CD4-positive, CD25-positive, alpha-beta regulatory T cell (primary cell): ENCODE measurements at regions not wholly inside any gene's neighbourhood (a gene's known extent, or its start where the extent isn't known, plus 50 kb on each side); places are given as distances from the start of the nearest gene placed in this dataset.
"Not testable (repeated sequence)": the region's sequence is repeated elsewhere in the genome, so short reads cannot be mapped to it uniquely, and the experiment has no call there.

Experiments
- ATAC-seq, 2 donors: fragments of 150-1000 bp; cut with Tn5 transposase; one replicate each; pipeline ENCODE4 v1.10.0; 2021; ENCODE audit warnings: low read depth in 2 of 2, moderate number of reproducible peaks in 2 of 2, moderate library complexity in 1 of 2
- DNase-seq, 3 donors: peaks; one replicate each; pipeline versions ENCODE4 v3.0.0 to v3.0.0-alpha.2; 2012 to 2022; ENCODE audit warnings: mixed read lengths in 1 of 3
- H3K27ac ChIP-seq: one replicate; pipeline ENCODE4 v1.7.0; 2013; ENCODE audit warnings: mild to moderate bottlenecking, low read length; ENCODE audit not compliant: insufficient read depth, poor library complexity, severe bottlenecking
- H3K27me3 ChIP-seq: one replicate; pipeline ENCODE4 v1.7.0; 2013; ENCODE audit warnings: low read length; ENCODE audit not compliant: control insufficient read depth, insufficient read depth
- H3K36me3 ChIP-seq: one replicate; pipeline ENCODE4 v1.7.0; 2013; ENCODE audit warnings: mild to moderate bottlenecking, low read length, moderate library complexity; ENCODE audit not compliant: control insufficient read depth, insufficient read depth
- H3K4me1 ChIP-seq: 2 replicates; pipeline ENCODE4 v1.7.0; 2013; ENCODE audit warnings: mild to moderate bottlenecking, low read length; ENCODE audit not compliant: insufficient read depth, control insufficient read depth, poor library complexity, severe bottlenecking
- H3K4me3 ChIP-seq: one replicate; pipeline ENCODE4 v1.7.0; 2013; ENCODE audit warnings: low read depth, mild to moderate bottlenecking, low read length, moderate library complexity
- H3K9me3 ChIP-seq, 2 experiments: 1 replicate in 1 of 2; 2 replicates in 1 of 2; pipeline ENCODE4 v1.7.0; 2013; ENCODE audit warnings: low read length in 2 of 2, mild to moderate bottlenecking in 1 of 2, moderate library complexity in 1 of 2; ENCODE audit not compliant: control insufficient read depth in 2 of 2
- H3K27ac Mint-ChIP-seq, 3 donors: one replicate each; pipeline ENCODE4 v1.8.0; 2020 to 2022; ENCODE audit warnings: mild to moderate bottlenecking in 3 of 3, mixed read lengths in 3 of 3, moderate library complexity in 2 of 3
- H3K27me3 Mint-ChIP-seq: one replicate; pipeline ENCODE4 v1.8.0; 2022; ENCODE audit warnings: mild to moderate bottlenecking, mixed read lengths
- H3K36me3 Mint-ChIP-seq: one replicate; pipeline ENCODE4 v1.8.0; 2020; ENCODE audit warnings: mixed read lengths
- H3K4me1 Mint-ChIP-seq, 4 donors: one replicate each; pipeline ENCODE4 v1.8.0; 2020 to 2022; ENCODE audit warnings: mixed read lengths in 4 of 4, mild to moderate bottlenecking in 1 of 4
- H3K4me3 Mint-ChIP-seq, 4 donors: one replicate each; pipeline ENCODE4 v1.8.0; 2020 to 2022; ENCODE audit warnings: mild to moderate bottlenecking in 4 of 4, mixed read lengths in 4 of 4, moderate library complexity in 3 of 4
- H3K9me3 Mint-ChIP-seq, 7 donors: one replicate each; pipeline ENCODE4 v1.8.0; 2020 to 2022; ENCODE audit warnings: mixed read lengths in 7 of 7, mild to moderate bottlenecking in 3 of 7, moderate library complexity in 2 of 7

DNA sequence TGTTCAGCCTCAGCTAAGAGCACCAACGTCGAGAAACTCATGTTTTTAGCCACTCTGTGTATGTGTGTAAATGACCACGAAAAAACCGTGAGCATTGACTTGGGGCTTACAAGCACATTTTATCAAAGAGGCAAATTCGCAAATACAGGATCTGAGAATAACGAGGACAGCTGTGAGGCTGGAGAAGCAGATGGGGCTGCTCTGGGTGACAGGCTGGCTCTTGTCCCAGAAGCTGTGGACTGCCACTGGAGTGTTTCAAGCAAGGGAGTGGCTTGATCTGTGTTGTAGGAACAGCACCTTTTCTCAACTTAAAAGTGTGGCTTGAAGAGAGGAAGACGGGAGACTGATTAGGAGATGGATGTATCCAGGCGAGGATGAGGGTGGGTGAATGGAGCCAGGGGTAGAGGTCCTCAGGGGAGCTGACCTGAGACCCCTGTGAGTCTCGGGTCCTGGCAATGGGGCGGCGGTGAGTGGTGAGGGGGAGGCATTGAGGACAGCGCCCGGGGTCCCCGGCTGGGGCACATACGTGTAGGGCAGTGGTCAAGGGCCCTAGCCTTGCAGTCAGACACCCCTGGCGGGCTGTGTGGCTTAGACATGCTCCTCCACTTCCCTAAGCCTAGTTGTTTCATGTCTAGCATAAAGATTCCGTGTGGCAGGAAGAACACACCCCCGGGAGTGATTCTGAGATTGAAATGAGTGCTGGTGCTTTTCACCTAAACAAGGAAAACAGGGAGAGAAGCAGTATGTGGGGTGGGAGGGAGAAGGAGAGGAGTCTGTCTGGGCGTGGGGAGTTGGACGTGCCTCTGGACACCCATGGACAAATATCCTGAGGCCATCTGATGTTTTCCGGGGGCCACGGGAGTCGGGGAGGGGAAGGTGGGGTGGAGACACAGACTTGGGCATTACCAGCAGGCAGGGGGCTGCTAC lies 76.3 kb downstream of the FAM50B start:
- not testable (repeated sequence) for H3K27me3 ChIP-seq, DNase-seq, H3K36me3 Mint-ChIP-seq, H3K4me1 Mint-ChIP-seq, H3K4me3 ChIP-seq, H3K9me3 Mint-ChIP-seq, H3K27ac ChIP-seq, ATAC-seq, H3K36me3 ChIP-seq, H3K4me3 Mint-ChIP-seq, H3K4me1 ChIP-seq, H3K9me3 ChIP-seq
- Mint-ChIP-seq H3K27me3 (peaks cover 23% of the 10 kb centered on the region), H3K27ac (peak overlapping the region in 1 of 3 donors; percentile 50)

DNA sequence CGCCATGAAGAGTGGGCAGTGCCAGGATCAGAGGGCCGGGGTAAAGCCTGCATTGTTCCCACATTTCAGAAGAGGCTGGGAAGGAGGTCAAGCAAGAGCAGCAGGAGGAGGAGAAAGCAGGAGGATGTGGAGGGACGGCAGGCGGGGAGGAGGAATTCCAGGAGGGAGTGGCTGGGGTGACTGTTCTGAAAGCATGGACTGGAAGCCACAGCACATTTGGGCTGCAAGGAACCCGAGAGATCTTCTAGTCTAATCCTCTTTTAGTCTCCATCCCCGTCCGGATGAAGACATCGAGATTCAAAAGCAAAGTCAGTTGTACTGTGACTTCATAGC lies 76.9 kb downstream of the FAM50B start:
- H3K4me1 Mint-ChIP-seq = no peaks in the 10 kb centered on the region
- Histone ChIP-seq H3K36me3 (no peaks in the 10 kb centered on the region), H3K27me3 (no peaks in the 10 kb centered on the region), H3K9me3 (no peaks in the 10 kb centered on the region), H3K4me1 (no peaks in the 10 kb centered on the region), H3K27ac (no peak overlapping the region), H3K4me3 (no peak overlapping the region)
- H3K9me3 Mint-ChIP-seq = no peaks in the 10 kb centered on the region
- ATAC-seq (no peak), DNase-seq (no peak)
- no peak overlapping the region for H3K27ac Mint-ChIP-seq
- H3K27me3 Mint-ChIP-seq = peaks cover 24% of the 10 kb centered on the region
- no peak overlapping the region for H3K4me3 Mint-ChIP-seq
- H3K36me3 Mint-ChIP-seq = no peaks in the 10 kb centered on the region

DNA sequence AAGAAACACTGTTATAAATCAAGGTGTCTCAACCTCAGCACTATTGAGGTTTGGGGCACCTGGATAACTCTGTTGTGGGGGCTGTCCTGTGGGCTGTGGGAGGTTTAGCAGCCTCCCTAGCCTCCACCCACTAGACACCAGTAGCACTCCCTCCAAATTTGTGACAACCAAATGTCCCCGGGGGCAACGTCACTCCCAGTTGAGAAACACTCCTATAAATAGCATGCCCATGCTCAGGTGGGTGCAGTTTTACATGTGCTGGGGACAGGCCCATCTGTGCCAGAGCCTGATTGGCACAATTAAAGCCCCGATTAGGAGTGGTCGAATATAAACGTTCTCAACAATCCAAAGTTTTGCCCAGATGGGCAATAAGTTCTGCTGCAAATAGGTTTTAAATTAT lies 78.9 kb downstream of the FAM50B start:
- Mint-ChIP-seq H3K27me3 (peaks cover 12% of the 10 kb centered on the region), H3K4me3 (no peak overlapping the region), H3K9me3 (no peaks in the 10 kb centered on the region), H3K27ac (no peak overlapping the region), H3K36me3 (no peaks in the 10 kb centered on the region), H3K4me1 (no peaks in the 10 kb centered on the region)
- Histone ChIP-seq H3K27me3 (no peaks in the 10 kb centered on the region), H3K36me3 (no peaks in the 10 kb centered on the region), H3K4me1 (no peaks in the 10 kb centered on the region), H3K4me3 (no peak overlapping the region), H3K27ac (no peak overlapping the region), H3K9me3 (no peaks in the 10 kb centered on the region)
- ATAC-seq (no peak), DNase-seq (no peak)

DNA sequence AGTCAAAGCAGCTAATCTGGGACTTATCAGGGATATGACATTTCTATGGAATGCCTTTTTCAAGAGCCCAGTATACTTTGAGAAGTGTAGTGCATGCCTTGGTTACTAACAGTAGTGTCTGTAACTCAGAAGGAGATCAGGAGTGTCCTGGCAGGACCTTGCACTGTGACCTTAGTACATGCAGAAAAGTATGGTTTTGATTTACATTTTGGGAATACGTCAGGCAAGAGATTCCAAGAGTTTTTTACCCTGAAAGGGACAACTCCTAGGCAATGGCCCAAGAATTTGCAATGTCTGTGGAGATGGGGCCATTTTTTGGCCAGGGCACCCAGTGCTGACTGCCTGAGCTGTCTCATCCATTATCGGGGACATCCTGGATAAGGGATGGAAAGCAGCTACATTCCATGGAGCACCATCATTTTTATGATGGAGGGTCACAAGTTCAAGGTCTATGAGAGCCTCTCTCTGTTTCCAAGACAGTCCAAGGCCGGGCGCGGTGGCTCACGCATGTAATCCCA lies 80.2 kb downstream of the FAM50B start:
- H3K27ac Mint-ChIP-seq = no peak overlapping the region
- no peak for DNase-seq

DNA sequence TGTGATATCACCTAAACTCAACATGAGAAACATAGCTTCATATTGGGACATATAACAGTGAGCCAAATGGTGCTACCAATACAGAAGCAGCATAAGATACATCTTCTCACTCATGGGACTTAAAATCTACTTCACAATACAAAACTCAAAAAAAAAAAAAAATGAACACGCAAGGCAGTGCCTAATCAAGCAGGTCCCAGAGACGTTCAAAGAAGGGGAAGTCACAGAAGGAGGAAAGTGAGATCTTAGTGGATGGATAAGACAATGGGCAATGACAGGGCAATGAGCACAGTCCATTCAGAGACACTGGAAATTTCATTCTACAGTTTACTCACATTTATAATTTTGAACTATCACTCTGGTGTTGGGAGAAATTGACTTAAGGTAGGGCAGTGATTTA lies 88.3 kb downstream of the FAM50B start:
- DNase-seq = no peak
- Mint-ChIP-seq H3K4me3 (no peak overlapping the region), H3K36me3 (no peaks in the 10 kb centered on the region), H3K4me1 (no peaks in the 10 kb centered on the region), H3K9me3 (peaks cover 0 to 1% (median 0%) of the 10 kb centered on the region in 7 donors), H3K27me3 (peaks cover 22% of the 10 kb centered on the region), H3K27ac (no peak overlapping the region)
- Histone ChIP-seq H3K27me3 (peaks cover 21% of the 10 kb centered on the region), H3K36me3 (no peaks in the 10 kb centered on the region), H3K4me3 (no peak overlapping the region), H3K4me1 (no peaks in the 10 kb centered on the region), H3K9me3 (no peaks in the 10 kb centered on the region), H3K27ac (no peak overlapping the region)
- ATAC-seq = no peak

More for the DNA sequence above, 80.2 kb downstream of the FAM50B start:
- peaks cover 12% of the 10 kb centered on the region for H3K27me3 Mint-ChIP-seq
- no peaks in the 10 kb centered on the region for H3K4me1 Mint-ChIP-seq
- Histone ChIP-seq H3K4me1 (no peaks in the 10 kb centered on the region), H3K27ac (no peak overlapping the region), H3K36me3 (no peaks in the 10 kb centered on the region), H3K9me3 (no peaks in the 10 kb centered on the region), H3K4me3 (no peak overlapping the region), H3K27me3 (no peaks in the 10 kb centered on the region)
- H3K4me3 Mint-ChIP-seq = no peak overlapping the region
- no peaks in the 10 kb centered on the region for H3K9me3 Mint-ChIP-seq
- ATAC-seq = no peak
- no peaks in the 10 kb centered on the region for H3K36me3 Mint-ChIP-seq

DNA sequence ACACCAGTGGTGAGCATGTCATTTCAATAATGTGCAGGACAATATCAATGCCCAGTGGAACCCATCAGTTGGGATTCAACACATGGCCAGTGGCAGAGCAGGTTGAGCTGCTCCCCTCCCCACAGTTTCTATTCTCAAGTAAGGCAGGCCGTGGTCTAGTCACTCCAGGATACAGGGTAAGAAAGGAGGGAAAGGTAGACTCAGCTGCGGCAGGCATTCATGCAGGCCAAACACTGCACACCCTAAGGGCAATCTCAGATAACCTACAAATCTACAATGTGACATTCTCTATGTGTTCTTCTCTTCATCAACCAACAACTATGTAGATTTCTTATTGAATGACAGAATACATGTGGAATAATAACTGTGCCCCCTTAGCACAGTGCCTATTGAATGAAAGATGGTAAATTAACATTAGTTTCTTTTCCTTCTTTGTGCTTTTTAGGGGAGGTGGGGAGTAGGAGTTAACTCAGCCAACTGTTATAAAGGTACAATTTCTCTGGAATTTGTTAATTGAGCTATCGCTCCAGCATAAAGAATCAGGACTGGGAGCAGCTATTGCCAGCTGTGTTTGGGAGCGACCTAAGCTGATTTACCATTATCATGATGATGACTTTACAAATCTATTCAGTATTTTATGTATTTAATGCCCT lies 89.7 kb downstream of the FAM50B start:
- ATAC-seq (no peak), DNase-seq (no peak)
- no peaks in the 10 kb centered on the region for H3K9me3 ChIP-seq
- H3K4me1 ChIP-seq = peaks cover 3% of the 10 kb centered on the region
- no peak overlapping the region for H3K27ac ChIP-seq
- peaks cover 23% of the 10 kb centered on the region for H3K27me3 ChIP-seq
- Mint-ChIP-seq H3K4me3 (no peak overlapping the region), H3K36me3 (no peaks in the 10 kb centered on the region), H3K4me1 (peaks cover 0 to 3% (median 0%) of the 10 kb centered on the region in 4 donors), H3K27ac (no peak overlapping the region), H3K9me3 (peaks cover 0 to 1% (median 0%) of the 10 kb centered on the region in 7 donors), H3K27me3 (peaks cover 22% of the 10 kb centered on the region)
- no peak overlapping the region for H3K4me3 ChIP-seq
- H3K36me3 ChIP-seq = no peaks in the 10 kb centered on the region

DNA sequence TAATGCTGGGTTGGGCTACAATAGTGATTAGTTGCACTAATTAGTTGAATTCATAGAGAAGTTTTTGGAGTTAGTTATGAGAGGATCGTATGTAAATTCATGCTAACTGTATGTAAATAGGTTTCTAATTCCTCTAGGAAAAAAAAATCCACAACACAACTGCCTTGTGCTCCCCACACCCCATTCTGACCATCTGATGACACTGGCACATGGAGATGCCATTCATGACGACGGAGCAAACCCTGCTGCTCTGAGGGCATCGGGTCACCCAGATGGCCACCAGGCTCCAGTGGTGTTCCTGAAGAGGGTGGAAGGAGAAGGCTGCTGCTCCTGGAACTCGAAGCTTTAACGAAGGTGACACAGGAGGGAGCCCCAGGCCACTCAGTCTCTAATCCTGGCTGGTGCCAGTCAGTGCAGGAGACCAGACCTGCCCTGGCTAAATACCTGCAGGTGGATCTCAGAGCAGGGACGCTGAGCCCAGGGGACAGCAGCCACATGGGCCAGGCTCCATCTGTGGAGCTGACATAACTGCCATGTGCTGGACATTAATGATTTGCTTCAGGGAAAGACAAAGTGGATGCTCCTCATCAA lies 90.3 kb downstream of the FAM50B start:
- Mint-ChIP-seq H3K27ac (no peak overlapping the region), H3K4me1 (peaks cover 0 to 3% (median 0%) of the 10 kb centered on the region in 4 donors), H3K27me3 (peaks cover 22% of the 10 kb centered on the region), H3K4me3 (no peak overlapping the region), H3K36me3 (no peaks in the 10 kb centered on the region), H3K9me3 (peaks cover 0 to 1% (median 0%) of the 10 kb centered on the region in 7 donors)
- no peak for DNase-seq
- Histone ChIP-seq H3K4me1 (peaks cover 3% of the 10 kb centered on the region), H3K4me3 (no peak overlapping the region), H3K9me3 (no peaks in the 10 kb centered on the region), H3K27ac (no peak overlapping the region), H3K36me3 (no peaks in the 10 kb centered on the region), H3K27me3 (peaks cover 23% of the 10 kb centered on the region)
- ATAC-seq = no peak
